NOMO-1 treated with dmso at 0.1 percent for 144 hours (cell line): ENCODE measurements at regions not wholly inside any gene's neighbourhood (a gene's known extent, or its start where the extent isn't known, plus 50 kb on each side); places are given as distances from the start of the nearest gene placed in this dataset.

Source experiments
- DNase-seq: peaks from one replicate; lab custom pipeline; 2025; ENCODE audit not compliant: unreplicated experiment; lab: John Stamatoyannopoulos, UW

GRCh38 chr22:27110665-27111451 lies 453.5 kb downstream of the MIAT start:
- no peak for DNase-seq

- no peak for DNase-seq
Measured at GRCh38 chr22:27111796-27112672, 454.6 kb downstream of the MIAT start.

- DNase-seq, result peak; percentile 73
Measured at GRCh38 chr22:27113211-27113635, 455.8 kb downstream of the MIAT start.

GRCh38 chr22:27113641-27114040 lies 456.3 kb downstream of the MIAT start:
- DNase-seq, result no peak

GRCh38 chr22:27114186-27114585 lies 456.8 kb downstream of the MIAT start:
- no peak for DNase-seq

GRCh38 chr22:27115410-27115809 lies 458.0 kb downstream of the MIAT start:
- DNase-seq, result no peak

- no peak for DNase-seq
Measured at GRCh38 chr22:27115816-27116256, 458.4 kb downstream of the MIAT start.

GRCh38 chr22:27116312-27117086 lies 459.1 kb downstream of the MIAT start:
- DNase-seq, result no peak

- no peak for DNase-seq
Measured at GRCh38 chr22:27120036-27120435, 462.6 kb downstream of the MIAT start.

GRCh38 chr22:27122574-27122973 lies 465.2 kb downstream of the MIAT start:
- DNase-seq, result peak; percentile 68

GRCh38 chr22:27123880-27124279 lies 466.5 kb downstream of the MIAT start:
- no peak for DNase-seq

- DNase-seq, result peak; percentile 37
Measured at GRCh38 chr22:27124351-27124966, 467.1 kb downstream of the MIAT start.

- no peak for DNase-seq
Measured at GRCh38 chr22:27125539-27125938, 468.2 kb downstream of the MIAT start.

- DNase-seq, result no peak
Measured at GRCh38 chr22:27127911-27128310, 470.5 kb downstream of the MIAT start.

GRCh38 chr22:27128461-27129085 lies 471.2 kb downstream of the MIAT start:
- DNase-seq, result peak; percentile 11

GRCh38 chr22:27129266-27129665 lies 471.9 kb downstream of the MIAT start:
- DNase-seq, result peak; percentile 47

GRCh38 chr22:27130906-27131305 lies 473.5 kb downstream of the MIAT start:
- DNase-seq, result no peak

- no peak for DNase-seq
Measured at GRCh38 chr22:27131346-27131745, 474.0 kb downstream of the MIAT start.

GRCh38 chr22:27132400-27132799 lies 475.0 kb downstream of the MIAT start:
- DNase-seq, result no peak

GRCh38 chr22:27133019-27133431 lies 475.6 kb downstream of the MIAT start:
- peak; percentile 19 for DNase-seq
